Body of pancreas (tissue), 4 donors: ENCODE measurements at regions not wholly inside any gene's neighbourhood (a gene's known extent, or its start where the extent isn't known, plus 50 kb on each side); places are given as distances from the start of the nearest gene placed in this dataset.
"Not testable (repeated sequence)": the region's sequence is repeated elsewhere in the genome, so short reads cannot be mapped to it uniquely, and the experiment has no call there.

Experiments used
- ATAC-seq: fragments of 150-250 bp; one replicate; pipeline ENCODE4 v1.9.1; 2016
- DNase-seq, 4 donors: peaks; one replicate each; pipeline ENCODE4 v3.0.0-alpha.2; 2019
- H3K27ac ChIP-seq, 4 donors: fragments of 200-600 bp; sonication (generic); 1 replicate in 3 of 4; 2 replicates in 1 of 4; pipeline versions ENCODE4 v1.5.1 to v1.6.1; 2016 to 2019; ENCODE audit warnings: mild to moderate bottlenecking in 1 of 4, mixed read lengths in 1 of 4, moderate library complexity in 1 of 4
- H3K27me3 ChIP-seq, 2 donors: fragments of 200-600 bp; sonication (generic); one replicate each; pipeline ENCODE4 v1.6.0; 2016; ENCODE audit warnings: mild to moderate bottlenecking in 1 of 2
- H3K36me3 ChIP-seq, 2 donors: fragments of 200-600 bp; sonication (generic); replicated peaks in 1 of 2; 2 replicates each; pipeline ENCODE4 v1.5.1; 2016; ENCODE audit warnings: low read depth in 2 of 2; ENCODE audit not compliant: insufficient read depth in 1 of 2
- H3K4me1 ChIP-seq: fragments of 200-600 bp; sonication (generic); one replicate; pipeline ENCODE4 v1.6.0; 2016
- H3K4me3 ChIP-seq, 2 donors: fragments of 200-600 bp; sonication (generic); 1 replicate in 1 of 2; 2 replicates in 1 of 2; pipeline ENCODE4 v1.5.1; 2016 to 2019
- H3K9me3 ChIP-seq, 3 donors: fragments of 200-600 bp; sonication (generic); 1 replicate in 2 of 3; 2 replicates in 1 of 3; pipeline ENCODE4 v1.5.1; 2016
- WGBS, 2 donors: methylation state at CpG; one replicate each; pipeline ENCODE4 v1.1.5; 2017; 5-methylcytosine and 5-hydroxymethylcytosine counted together
- intact Hi-C: fragments of 100-400 bp; cut with DNase I; formaldehyde crosslinking; loops from one replicate; pipeline ENCODE4 v1.15.1; 2023

DNA sequence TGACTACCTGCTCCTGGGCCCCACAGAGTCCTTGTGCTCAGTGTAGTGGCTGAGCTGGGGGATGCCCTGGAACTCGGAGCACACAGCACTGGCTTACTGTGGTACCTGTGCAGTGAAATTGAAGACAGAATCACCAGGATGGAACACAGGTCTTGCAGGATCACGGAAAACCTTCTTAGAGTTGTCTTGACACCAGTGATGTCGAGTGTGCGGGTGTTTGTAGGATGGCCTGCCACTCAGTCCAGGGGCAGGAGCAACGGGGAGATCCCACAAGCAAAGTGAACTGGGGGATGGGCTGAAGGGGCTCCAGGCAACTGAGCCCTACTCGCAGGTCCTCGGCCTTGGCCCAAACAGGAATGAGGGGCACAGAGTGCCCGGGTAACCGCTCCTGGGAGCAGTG is 122.2 kb upstream of the SERF1A start:
- H3K27ac ChIP-seq, H3K36me3 ChIP-seq, H3K9me3 ChIP-seq, ATAC-seq, intact Hi-C loops, H3K4me1 ChIP-seq, H3K4me3 ChIP-seq, H3K27me3 ChIP-seq: not testable (repeated sequence)
- WGBS, 2 donors = 100% methylated on average over 3 of the region's 9 CpGs; no CpG with 5 or more reads in 1 of the 2 donors
- peak in 2 of 4 donors; percentile 2 to 15 for DNase-seq
